ENCODE measurements at regions not wholly inside any gene's neighbourhood (a gene's known extent, or its start where the extent isn't known, plus 50 kb on each side); places are given as distances from the start of the nearest gene placed in this dataset.

GRCh38 chr2:128735296-128735960 lies 416.8 kb upstream of the HS6ST1 start:
- TF ChIP-seq, protein P1, sequence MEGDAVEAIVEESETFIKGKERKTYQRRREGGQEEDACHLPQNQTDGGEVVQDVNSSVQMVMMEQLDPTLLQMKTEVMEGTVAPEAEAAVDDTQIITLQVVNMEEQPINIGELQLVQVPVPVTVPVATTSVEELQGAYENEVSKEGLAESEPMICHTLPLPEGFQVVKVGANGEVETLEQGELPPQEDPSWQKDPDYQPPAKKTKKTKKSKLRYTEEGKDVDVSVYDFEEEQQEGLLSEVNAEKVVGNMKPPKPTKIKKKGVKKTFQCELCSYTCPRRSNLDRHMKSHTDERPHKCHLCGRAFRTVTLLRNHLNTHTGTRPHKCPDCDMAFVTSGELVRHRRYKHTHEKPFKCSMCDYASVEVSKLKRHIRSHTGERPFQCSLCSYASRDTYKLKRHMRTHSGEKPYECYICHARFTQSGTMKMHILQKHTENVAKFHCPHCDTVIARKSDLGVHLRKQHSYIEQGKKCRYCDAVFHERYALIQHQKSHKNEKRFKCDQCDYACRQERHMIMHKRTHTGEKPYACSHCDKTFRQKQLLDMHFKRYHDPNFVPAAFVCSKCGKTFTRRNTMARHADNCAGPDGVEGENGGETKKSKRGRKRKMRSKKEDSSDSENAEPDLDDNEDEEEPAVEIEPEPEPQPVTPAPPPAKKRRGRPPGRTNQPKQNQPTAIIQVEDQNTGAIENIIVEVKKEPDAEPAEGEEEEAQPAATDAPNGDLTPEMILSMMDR (conservative IDR thresholded peaks at IDR 0.05; ENCODE audit: low read length), result no peak
- no peak for DNase-seq (ENCODE audit: low read depth)
- no peak overlapping the region for H3K4me3 ChIP-seq (ENCODE audit: low read length)

DNA sequence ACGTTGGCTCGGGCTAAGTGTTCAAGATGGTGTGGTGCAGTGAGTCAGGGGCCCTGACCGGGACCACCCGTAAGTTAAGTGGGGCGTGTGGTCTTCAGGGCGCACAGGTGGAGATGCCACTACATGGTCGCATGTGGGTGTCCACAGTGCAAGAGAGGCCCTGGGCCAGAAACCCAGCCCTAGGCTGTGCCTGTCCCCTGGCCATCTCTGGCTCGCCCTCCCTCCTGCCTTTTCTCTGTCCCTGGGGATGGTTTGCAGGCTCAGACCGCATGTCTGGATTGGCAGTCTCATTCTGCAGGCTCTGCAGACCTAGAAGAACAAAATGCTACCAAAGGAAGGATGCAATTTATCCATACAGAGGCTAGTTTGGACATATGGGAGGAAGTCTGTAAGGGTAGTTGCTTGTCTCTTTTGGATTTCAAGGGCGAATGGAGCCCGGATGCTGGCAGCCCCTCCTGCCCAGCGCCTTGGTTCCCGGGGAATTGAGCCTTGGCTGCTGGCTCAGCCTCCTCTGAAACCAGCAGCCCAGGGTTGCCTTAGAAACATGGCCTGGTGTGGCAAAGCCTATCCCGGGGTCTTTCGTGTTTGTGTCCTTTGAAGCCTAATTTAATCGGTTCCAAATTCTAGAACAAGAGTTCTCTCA lies 417.5 kb upstream of the HS6ST1 start:
- DNase-seq (ENCODE audit: low read depth), result no peak
- TF ChIP-seq, protein P1 (conservative IDR thresholded peaks at IDR 0.05; ENCODE audit: low read length), result no peak
- no peak overlapping the region for H3K4me3 ChIP-seq (ENCODE audit: low read length)

DNA sequence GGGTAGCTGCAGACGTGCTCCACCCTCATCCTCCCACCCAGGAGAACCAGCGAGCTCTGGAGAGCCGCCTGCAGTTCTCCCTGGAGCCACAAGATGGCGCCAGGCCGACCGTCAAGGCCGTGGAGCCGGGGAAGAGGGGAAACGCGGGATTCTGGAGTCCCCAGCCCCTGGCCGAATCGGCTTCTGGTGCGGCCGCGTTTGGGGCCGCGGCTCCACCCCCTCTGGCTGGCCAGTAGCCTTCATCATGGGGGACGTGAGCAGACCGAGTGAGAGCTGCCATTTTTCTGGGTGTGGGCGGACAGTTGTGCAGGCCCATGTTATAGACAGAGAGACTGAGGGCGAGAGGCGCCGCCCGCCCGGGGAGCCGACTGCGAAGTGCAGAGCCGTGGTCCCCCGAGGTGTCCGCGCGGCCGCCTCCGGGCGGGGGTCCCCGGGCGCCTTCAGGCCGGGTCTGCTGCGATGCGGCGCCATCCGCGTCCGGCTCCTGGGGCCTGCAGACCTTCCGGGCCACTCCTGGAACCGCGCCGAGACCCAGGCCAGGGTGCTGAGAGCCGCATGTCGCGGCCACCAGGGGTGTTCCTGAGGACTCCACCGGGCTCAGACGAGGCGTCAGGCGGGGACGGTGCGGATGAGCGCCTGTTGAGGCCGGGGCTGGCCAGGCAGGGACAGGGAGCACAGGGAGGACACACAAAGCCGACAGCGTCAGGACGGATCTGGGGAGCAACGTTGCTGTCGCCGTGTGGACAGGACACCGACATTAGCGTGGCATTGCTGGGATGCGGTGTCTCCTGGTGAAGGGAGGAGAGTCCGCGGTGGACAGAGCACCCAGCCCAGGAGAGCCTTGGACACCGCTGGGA lies 418.2 kb upstream of the HS6ST1 start:
- peak overlapping the region; percentile 38 for H3K4me3 ChIP-seq (ENCODE audit: low read length)
- DNase-seq (ENCODE audit: low read depth), result peak; percentile 51
- TF ChIP-seq, protein P1 (conservative IDR thresholded peaks at IDR 0.05; ENCODE audit: low read length), result peak; percentile 92

DNA sequence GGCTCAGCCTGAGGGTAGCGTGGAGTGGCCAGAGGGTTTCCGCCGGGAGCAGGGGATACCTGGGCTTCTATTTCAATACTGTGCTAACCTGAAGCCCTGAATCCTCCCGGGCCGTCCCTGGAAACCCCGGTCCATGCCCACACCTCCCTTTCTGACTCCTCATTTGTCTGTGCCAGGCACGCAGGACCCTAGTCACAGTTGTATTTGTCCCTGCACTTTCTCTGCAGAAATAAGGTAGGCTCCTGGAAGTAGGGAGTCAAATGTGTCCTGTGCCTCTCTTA lies 418.8 kb upstream of the HS6ST1 start:
- H3K4me3 ChIP-seq (ENCODE audit: low read length), result no peak overlapping the region
- TF ChIP-seq, protein P1 (conservative IDR thresholded peaks at IDR 0.05; ENCODE audit: low read length), result no peak
- DNase-seq (ENCODE audit: low read depth), result no peak

GRCh38 chr2:128738446-128739110 lies 419.9 kb upstream of the HS6ST1 start:
- H3K4me3 ChIP-seq (ENCODE audit: low read length), result no peak overlapping the region
- DNase-seq (ENCODE audit: low read depth), result no peak
- TF ChIP-seq, protein P1 (conservative IDR thresholded peaks at IDR 0.05; ENCODE audit: low read length), result no peak

GRCh38 chr2:128742467-128742866 lies 423.8 kb upstream of the HS6ST1 start:
- TF ChIP-seq, protein P1 (conservative IDR thresholded peaks at IDR 0.05; ENCODE audit: low read length), result no peak
- H3K4me3 ChIP-seq (ENCODE audit: low read length), result no peak overlapping the region
- no peak for DNase-seq (ENCODE audit: low read depth)

Data from AG10803 (cell line).